ENCODE measurements at regions not wholly inside any gene's neighbourhood (a gene's known extent, or its start where the extent isn't known, plus 50 kb on each side); places are given as distances from the start of the nearest gene placed in this dataset.
A peak's percentile ranks its signal among the peaks of the same experiment; 100 is the strongest.

DNA sequence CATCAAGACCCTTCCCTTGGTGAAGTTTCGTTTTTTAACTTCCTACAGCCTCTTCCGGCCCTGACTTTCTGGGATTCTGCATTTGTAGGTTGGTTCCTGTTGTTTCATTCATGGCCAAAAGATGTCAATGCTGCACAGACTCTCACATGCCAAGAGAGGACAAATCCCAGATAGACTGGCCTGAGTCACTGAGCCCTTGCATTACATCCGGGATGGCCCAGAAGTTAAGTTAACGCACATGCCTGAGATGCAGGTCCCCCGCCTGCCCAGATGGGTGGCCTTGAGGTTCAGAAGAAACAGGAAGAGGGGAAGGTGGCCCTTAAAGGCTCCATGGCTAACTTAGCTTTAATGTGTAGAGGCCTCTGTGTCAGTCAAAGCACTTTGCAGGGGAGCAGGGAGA lies 51.6 kb upstream of the SRGAP3 start:
- no peak for DNase-seq

DNA sequence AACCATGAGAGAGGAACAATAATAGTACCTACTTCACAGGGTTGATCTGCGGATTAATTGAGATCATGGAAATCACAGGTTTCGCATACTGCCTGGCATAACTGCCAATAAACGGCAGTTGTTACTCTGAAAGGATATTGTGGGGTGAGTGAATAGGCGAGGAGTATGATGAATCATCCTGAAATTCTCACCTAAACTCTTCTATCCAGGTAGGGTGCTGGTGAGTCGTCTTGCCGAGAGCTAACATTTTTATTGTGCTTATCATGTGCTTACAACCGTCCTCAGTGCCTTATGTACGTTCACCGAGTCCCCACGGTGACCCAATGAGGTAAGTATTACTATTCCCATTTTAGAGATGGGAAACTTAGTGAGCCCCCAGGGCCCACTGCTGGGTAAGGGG lies 52.4 kb upstream of the SRGAP3 start:
- DNase-seq: no peak

DNA sequence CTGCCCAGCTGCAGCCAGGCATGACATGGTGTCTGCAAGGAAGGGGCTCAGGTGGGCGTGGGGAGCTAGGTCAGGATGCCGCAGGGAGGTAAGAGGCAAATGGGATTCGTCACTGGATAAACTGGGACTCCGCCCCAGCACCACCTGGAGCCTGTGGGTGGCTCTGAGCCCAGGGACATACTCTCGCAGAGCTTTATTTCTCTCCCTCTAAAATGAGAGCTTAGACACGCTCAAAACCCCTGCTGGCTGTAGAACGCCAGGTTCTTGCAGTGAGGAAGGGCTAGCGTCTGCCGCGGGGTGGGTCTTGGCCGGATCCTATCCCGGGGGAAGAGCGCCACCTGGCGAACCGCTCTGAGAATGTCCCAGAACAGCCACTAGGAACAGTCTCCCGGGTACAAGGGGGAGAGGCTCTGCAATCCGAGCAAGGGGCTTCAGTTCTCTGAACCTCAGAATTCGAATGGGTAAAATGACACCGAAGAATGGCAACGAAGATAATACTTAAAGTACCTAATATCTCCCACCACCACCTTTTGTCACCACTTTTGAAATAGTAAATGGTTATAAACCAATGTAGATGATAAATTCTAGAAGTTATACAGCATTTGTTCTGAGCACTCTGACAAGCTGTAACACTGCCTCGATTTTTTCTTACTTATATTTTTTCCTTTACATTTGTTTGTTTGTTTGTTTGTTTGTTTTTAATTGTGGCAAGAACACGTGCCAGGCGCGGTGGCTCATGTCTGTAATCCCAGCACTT lies 53.2 kb upstream of the SRGAP3 start:
- peak; percentile 82 to 92 for DNase-seq

DNA sequence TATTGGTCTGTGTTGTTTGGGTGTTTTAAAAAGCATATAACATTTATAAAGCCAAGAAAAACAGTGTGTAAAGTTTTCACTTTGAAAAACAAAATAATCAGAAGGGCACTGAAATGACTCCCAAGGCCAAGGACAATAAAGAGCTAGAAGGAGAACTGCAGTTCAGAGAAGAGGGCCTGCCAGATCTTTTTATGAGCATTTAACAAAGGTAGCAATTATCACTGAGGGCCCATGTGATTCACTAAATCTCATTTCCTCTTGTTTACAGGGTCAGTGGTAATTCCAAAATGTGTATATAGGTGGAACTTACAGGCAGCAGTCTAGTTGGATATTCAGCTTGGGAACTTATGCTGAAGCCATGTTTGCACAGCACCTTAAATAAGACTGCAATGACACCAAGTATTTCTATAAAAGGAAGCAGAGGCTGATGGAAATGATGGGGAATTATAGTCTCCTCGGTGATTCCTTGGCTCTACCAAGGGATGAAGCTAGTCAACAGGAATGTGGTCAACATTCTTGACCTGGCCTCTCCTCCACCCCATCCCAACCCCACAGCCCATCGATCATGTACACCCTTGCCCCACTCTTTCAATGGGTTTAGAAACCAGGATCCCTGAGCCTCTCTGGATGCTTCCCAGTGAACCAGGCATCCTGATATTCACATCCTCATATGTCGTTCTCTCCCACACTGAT lies 54.4 kb upstream of the THUMPD3 start:
- DNase-seq: no peak

DNA sequence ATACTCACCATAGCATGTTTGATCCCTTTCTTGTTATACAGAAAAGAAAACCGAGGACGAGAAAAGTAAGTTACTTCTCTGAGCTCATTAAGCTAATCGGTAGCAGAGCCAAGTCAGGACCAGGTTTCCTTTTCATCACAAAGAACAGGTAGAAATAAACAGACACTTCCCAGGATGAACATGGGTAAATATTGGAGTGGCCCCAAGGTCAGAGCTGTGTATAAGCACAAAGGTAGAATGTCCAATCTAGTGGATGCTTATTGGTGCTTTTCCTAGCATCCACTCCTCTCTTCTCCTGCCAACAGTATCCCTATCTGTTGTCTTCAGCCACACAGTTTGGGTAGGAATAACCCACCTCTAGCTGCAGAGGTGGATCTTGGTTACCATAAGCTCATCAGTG lies 52.8 kb upstream of the THUMPD3 start:
- no peak for DNase-seq

DNA sequence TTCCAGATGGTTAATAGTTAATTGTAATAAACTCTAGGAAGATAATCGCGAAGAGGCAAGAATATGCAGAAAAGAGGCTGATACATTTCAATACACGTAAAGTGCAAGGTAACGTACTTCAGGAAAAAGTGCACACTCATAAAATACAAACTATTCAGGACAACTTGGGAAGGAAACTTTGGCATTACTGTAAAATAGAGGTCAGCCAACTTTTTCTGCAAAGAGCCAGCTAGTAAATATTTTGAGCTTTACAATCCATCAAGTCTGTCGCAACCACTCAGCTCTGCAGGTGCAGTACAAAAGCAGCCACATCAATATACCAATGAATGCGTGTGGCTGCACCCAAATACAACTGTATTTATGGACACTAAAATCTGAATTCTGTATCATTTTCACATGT lies 51.6 kb upstream of the THUMPD3 start:
- DNase-seq: no peak

All from NCI-H526 (cell line).